WTC11 (cell line): ENCODE measurements at regions not wholly inside any gene's neighbourhood (a gene's known extent, or its start where the extent isn't known, plus 50 kb on each side); places are given as distances from the start of the nearest gene placed in this dataset.

Experiments used
- ATAC-seq: fragments of 200-7000 bp; cut with Tn5 transposase; 2 replicates; pipeline ENCODE4 v1.10.0; 2021; ENCODE audit warnings: mild to moderate bottlenecking, moderate library complexity
- CTCF ChIA-PET: fragments of 300-600 bp; sonication (Branson Sonifier 250); formaldehyde crosslinking; loops from one replicate; lab custom pipeline; 2021; ENCODE audit warnings: antibody characterized with exemption; lab: Charles Lee
- POLR2A ChIA-PET: fragments of 350-600 bp; sonication (Branson Sonifier 250); formaldehyde crosslinking; loops from one replicate; lab custom pipeline; 2021; ENCODE audit warnings: antibody characterized with exemption; lab: Charles Lee
- DNase-seq: peaks from one replicate; pipeline ENCODE4 v3.0.0; 2021; ENCODE audit warnings: low spot score
- H3K27ac Mint-ChIP-seq: 2 replicates; pipeline ENCODE4 v1.8.0; 2021; ENCODE audit warnings: mixed read lengths
- H3K27me3 Mint-ChIP-seq: 2 replicates; pipeline ENCODE4 v1.8.0; 2021; ENCODE audit warnings: low read depth, mild to moderate bottlenecking, moderate library complexity, mixed read lengths
- H3K36me3 Mint-ChIP-seq: 2 replicates; pipeline ENCODE4 v1.8.0; 2021; ENCODE audit warnings: mixed read lengths
- H3K4me1 Mint-ChIP-seq: 2 replicates; pipeline ENCODE4 v1.8.0; 2022; ENCODE audit warnings: mixed read lengths
- H3K4me3 Mint-ChIP-seq: 2 replicates; pipeline ENCODE4 v1.8.0; 2021; ENCODE audit warnings: mild to moderate bottlenecking, moderate library complexity, mixed read lengths
- H3K9me3 Mint-ChIP-seq: 2 replicates; pipeline ENCODE4 v1.8.0; 2021; ENCODE audit warnings: mixed read lengths
- AFF4 ChIP-seq: sonication (generic); formaldehyde crosslinking; IDR thresholded peaks from 2 replicates; pipeline ENCODE4 v1.8.1; 2023; ENCODE audit warnings: mild to moderate bottlenecking, missing genetic modification reagents, borderline replicate concordance
- ATF6 ChIP-seq: sonication (generic); formaldehyde crosslinking; IDR thresholded peaks from 2 replicates; pipeline ENCODE4 v1.8.1; 2023; ENCODE audit warnings: mild to moderate bottlenecking, missing genetic modification reagents
- CDX4 ChIP-seq: fragments of 250-450 bp; sonication (Bioruptor Pico); IDR thresholded peaks from 2 replicates; pipeline ENCODE4 v1.9.0; 2021; ENCODE audit warnings: moderate library complexity, mild to moderate bottlenecking, inconsistent platforms, borderline replicate concordance
- ESRRA ChIP-seq: sonication (generic); formaldehyde crosslinking; IDR thresholded peaks from 2 replicates; pipeline ENCODE4 v1.8.1; 2022; ENCODE audit warnings: mild to moderate bottlenecking, missing genetic modification reagents, borderline replicate concordance
- ETV6 ChIP-seq: sonication (generic); formaldehyde crosslinking; IDR thresholded peaks from 2 replicates; pipeline ENCODE4 v1.8.1; 2022; ENCODE audit warnings: mild to moderate bottlenecking, missing genetic modification reagents
- GABPB1 ChIP-seq: sonication (generic); formaldehyde crosslinking; IDR thresholded peaks from 2 replicates; pipeline ENCODE4 v1.8.1; 2023; ENCODE audit warnings: mild to moderate bottlenecking, missing genetic modification reagents
- JAZF1 ChIP-seq: fragments of 250-450 bp; sonication (Bioruptor Pico); IDR thresholded peaks from 2 replicates; pipeline ENCODE4 v1.9.0; 2021; ENCODE audit warnings: moderate library complexity, mild to moderate bottlenecking, inconsistent platforms
- MLX ChIP-seq: sonication (generic); formaldehyde crosslinking; IDR thresholded peaks from 2 replicates; pipeline ENCODE4 v1.8.1; 2023; ENCODE audit warnings: mild to moderate bottlenecking, missing genetic modification reagents, moderate library complexity
- NFATC4 ChIP-seq: fragments of 250-450 bp; sonication (Bioruptor Pico); IDR thresholded peaks from 2 replicates; pipeline ENCODE4 v1.9.0; 2021; ENCODE audit warnings: mild to moderate bottlenecking
- NR1H2 ChIP-seq: sonication (generic); formaldehyde crosslinking; IDR thresholded peaks from 2 replicates; pipeline ENCODE4 v1.9.0; 2021; ENCODE audit warnings: mild to moderate bottlenecking, moderate library complexity, missing genetic modification reagents
- RORB ChIP-seq: fragments of 250-450 bp; sonication (Bioruptor Pico); IDR thresholded peaks from 2 replicates; pipeline ENCODE4 v1.9.0; 2021; ENCODE audit warnings: mild to moderate bottlenecking
- ZNF317 ChIP-seq: sonication (generic); formaldehyde crosslinking; IDR thresholded peaks from 2 replicates; pipeline ENCODE4 v1.8.1; 2023; ENCODE audit warnings: low read depth, mild to moderate bottlenecking, moderate library complexity, missing genetic modification reagents, borderline replicate concordance
- ZNF416 ChIP-seq: fragments of 250-450 bp; sonication (Bioruptor Pico); IDR thresholded peaks from 2 replicates; pipeline ENCODE4 v1.9.0; 2021; ENCODE audit warnings: mild to moderate bottlenecking, inconsistent platforms
- TF ChIP-seq, protein P1 (sequence below): sonication (generic); formaldehyde crosslinking; conservative IDR thresholded peaks from 2 replicates; pipeline ENCODE4 v1.8.1; 2023; ENCODE audit warnings: mild to moderate bottlenecking, low read depth, missing genetic modification reagents, moderate library complexity

DNA sequence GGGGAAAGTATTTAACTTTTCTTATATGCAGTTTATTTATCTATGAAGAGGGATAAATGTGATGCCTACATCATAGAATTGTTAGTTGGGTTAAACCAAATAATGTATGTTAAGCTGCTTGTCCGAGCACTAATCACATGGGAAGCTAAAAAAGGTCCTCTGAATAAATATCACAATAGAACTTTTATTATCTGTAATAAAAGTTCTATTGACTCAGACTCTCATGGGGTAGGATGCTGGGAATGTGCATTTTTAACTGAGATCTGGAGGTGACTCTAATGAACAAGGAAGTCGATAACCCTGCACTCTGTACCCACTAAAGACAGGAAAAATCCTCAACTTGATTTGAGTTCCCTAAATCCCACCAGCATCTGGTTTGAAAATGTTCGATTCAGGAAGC lies 205.9 kb upstream of the IL12B start:
- Mint-ChIP-seq H3K27ac (no peak overlapping the region), H3K4me1 (no peaks in the 10 kb centered on the region), H3K36me3 (no peaks in the 10 kb centered on the region), H3K4me3 (no peak overlapping the region), H3K9me3 (peaks cover 5% of the 10 kb centered on the region), H3K27me3 (peaks cover 3% of the 10 kb centered on the region; the same call in 1 of the 2 replicates)
- DNase-seq (no peak), ATAC-seq (no peak)
- POLR2A ChIA-PET: no interaction called here
- TF ChIP-seq ETV6 (CRISPR knock-in tag): no peak
- CTCF ChIA-PET: interaction anchor here (0.7 kb wide), 2 partner anchors 21 to 95 kb away, joined by 3 to 4 read pairs; no protein-coding TSS in a partner anchor

GRCh38 chr5:159536646-159537045 lies 206.4 kb upstream of the IL12B start:
- TF ChIP-seq JAZF1 (CRISPR knock-in tag) (no peak), ATF6 (CRISPR knock-in tag) (no peak), GABPB1 (CRISPR knock-in tag) (no peak), RORB (CRISPR knock-in tag) (no peak), AFF4 (CRISPR knock-in tag) (no peak), ESRRA (CRISPR knock-in tag) (no peak), MLX (CRISPR knock-in tag) (no peak), ZNF317 (no peak), ZNF416 (CRISPR knock-in tag) (no peak), NR1H2 (CRISPR knock-in tag) (no peak), CDX4 (CRISPR knock-in tag) (no peak), NFATC4 (CRISPR knock-in tag) (no peak)
- TF ChIP-seq, protein P1, sequence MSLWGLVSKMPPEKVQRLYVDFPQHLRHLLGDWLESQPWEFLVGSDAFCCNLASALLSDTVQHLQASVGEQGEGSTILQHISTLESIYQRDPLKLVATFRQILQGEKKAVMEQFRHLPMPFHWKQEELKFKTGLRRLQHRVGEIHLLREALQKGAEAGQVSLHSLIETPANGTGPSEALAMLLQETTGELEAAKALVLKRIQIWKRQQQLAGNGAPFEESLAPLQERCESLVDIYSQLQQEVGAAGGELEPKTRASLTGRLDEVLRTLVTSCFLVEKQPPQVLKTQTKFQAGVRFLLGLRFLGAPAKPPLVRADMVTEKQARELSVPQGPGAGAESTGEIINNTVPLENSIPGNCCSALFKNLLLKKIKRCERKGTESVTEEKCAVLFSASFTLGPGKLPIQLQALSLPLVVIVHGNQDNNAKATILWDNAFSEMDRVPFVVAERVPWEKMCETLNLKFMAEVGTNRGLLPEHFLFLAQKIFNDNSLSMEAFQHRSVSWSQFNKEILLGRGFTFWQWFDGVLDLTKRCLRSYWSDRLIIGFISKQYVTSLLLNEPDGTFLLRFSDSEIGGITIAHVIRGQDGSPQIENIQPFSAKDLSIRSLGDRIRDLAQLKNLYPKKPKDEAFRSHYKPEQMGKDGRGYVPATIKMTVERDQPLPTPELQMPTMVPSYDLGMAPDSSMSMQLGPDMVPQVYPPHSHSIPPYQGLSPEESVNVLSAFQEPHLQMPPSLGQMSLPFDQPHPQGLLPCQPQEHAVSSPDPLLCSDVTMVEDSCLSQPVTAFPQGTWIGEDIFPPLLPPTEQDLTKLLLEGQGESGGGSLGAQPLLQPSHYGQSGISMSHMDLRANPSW (CRISPR knock-in tag): no peak
- no peak overlapping the region for H3K4me3 Mint-ChIP-seq
- H3K27me3 Mint-ChIP-seq: peaks cover 3% of the 10 kb centered on the region; the same call in 1 of the 2 replicates
- no peak overlapping the region for H3K27ac Mint-ChIP-seq
- H3K36me3 Mint-ChIP-seq: no peaks in the 10 kb centered on the region
- H3K9me3 Mint-ChIP-seq: peaks cover 5% of the 10 kb centered on the region
- POLR2A ChIA-PET: no interaction called here
- H3K4me1 Mint-ChIP-seq: no peaks in the 10 kb centered on the region
- CTCF ChIA-PET: no interaction called here
- DNase-seq (no peak), ATAC-seq (no peak)
